OCI-LY3 (cell line): ENCODE measurements at regions not wholly inside any gene's neighbourhood (a gene's known extent, or its start where the extent isn't known, plus 50 kb on each side); places are given as distances from the start of the nearest gene placed in this dataset.

ENCODE experiments used
- CTCF ChIP-seq: fragments of 200-600, 300-600 bp; sonication (generic); IDR thresholded peaks from 2 replicates; pipeline ENCODE4 v1.5.1; 2014; ENCODE audit warnings: antibody characterized with exemption, low read length, low read depth
- EZH2phosphoT487 ChIP-seq: fragments of 200-600 bp; shearing (Covaris generic); IDR thresholded peaks from 2 replicates; pipeline ENCODE4 v1.6.1; 2018; ENCODE audit warnings: antibody characterized with exemption, mixed run types, low read depth

DNA sequence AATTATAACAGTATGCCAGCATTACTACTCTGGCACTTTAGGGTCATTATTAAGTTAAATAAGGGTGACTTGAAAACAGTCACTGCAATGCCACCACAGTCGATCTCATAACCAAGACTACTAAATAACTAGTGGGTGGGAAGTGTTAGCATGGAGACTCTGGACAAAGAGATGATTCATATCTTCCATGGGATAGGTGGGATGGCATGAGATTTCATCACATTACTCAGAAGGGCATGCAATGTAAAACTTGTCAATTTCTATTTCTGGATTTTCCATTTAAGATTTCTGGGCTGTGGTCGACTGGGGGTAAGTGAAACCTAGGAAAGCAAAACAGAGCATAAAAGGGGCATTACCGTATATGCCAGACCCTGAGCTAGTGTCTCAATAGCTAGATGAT, 538.9 kb upstream of the GRM7 start:
- TF ChIP-seq EZH2phosphoT487 = no peak
- TF ChIP-seq CTCF = no peak
